ENCODE measurements at regions not wholly inside any gene's neighbourhood (a gene's known extent, or its start where the extent isn't known, plus 50 kb on each side); places are given as distances from the start of the nearest gene placed in this dataset.
"Not testable (repeated sequence)": the region's sequence is repeated elsewhere in the genome, so short reads cannot be mapped to it uniquely, and the experiment has no call there.

GRCh38 chr7:91496251-91496820 is 232.1 kb downstream of the FZD1 start:
- no peak for TF ChIP-seq CTCF (IDR thresholded peaks at IDR 0.05; ENCODE audit: low read length, missing control alignments)
- no peak for DNase-seq (ENCODE audit: low read depth)
- H3K4me3 ChIP-seq (replicated peaks; ENCODE audit: low read depth, low read length) = no peak overlapping the region

- H3K4me3 ChIP-seq (replicated peaks; ENCODE audit: low read depth, low read length); DNase-seq (ENCODE audit: low read depth): not testable (repeated sequence)
Observed at GRCh38 chr7:91497277-91497676, 233.0 kb downstream of the FZD1 start.

- DNase-seq (ENCODE audit: low read depth) = peak; percentile 50
- no peak for TF ChIP-seq CTCF (IDR thresholded peaks at IDR 0.05; ENCODE audit: low read length, missing control alignments)
- no peak overlapping the region for H3K4me3 ChIP-seq (replicated peaks; ENCODE audit: low read depth, low read length)
Observed at GRCh38 chr7:91503934-91504555, 239.8 kb downstream of the FZD1 start.

- TF ChIP-seq CTCF (IDR thresholded peaks at IDR 0.05; ENCODE audit: low read length, missing control alignments) = no peak
- no peak overlapping the region for H3K4me3 ChIP-seq (replicated peaks; ENCODE audit: low read depth, low read length)
- no peak for DNase-seq (ENCODE audit: low read depth)
Observed at GRCh38 chr7:91504919-91505318, 240.7 kb downstream of the FZD1 start.

- H3K4me3 ChIP-seq (replicated peaks; ENCODE audit: low read depth, low read length); DNase-seq (ENCODE audit: low read depth): not testable (repeated sequence)
Observed at GRCh38 chr7:91506966-91507365, 242.7 kb downstream of the FZD1 start.

GRCh38 chr7:91511861-91512260 is 247.6 kb downstream of the FZD1 start:
- DNase-seq (ENCODE audit: low read depth); H3K4me3 ChIP-seq (replicated peaks; ENCODE audit: low read depth, low read length): not testable (repeated sequence)

- no peak overlapping the region for H3K4me3 ChIP-seq (replicated peaks; ENCODE audit: low read depth, low read length)
- no peak for DNase-seq (ENCODE audit: low read depth)
- no peak for TF ChIP-seq CTCF (IDR thresholded peaks at IDR 0.05; ENCODE audit: low read length, missing control alignments)
Observed at GRCh38 chr7:91512958-91513357, 248.7 kb downstream of the FZD1 start.

GRCh38 chr7:91514591-91514990 is 250.4 kb downstream of the FZD1 start:
- no peak overlapping the region for H3K4me3 ChIP-seq (replicated peaks; ENCODE audit: low read depth, low read length)
- DNase-seq (ENCODE audit: low read depth) = no peak
- TF ChIP-seq CTCF (IDR thresholded peaks at IDR 0.05; ENCODE audit: low read length, missing control alignments) = no peak
